SK-N-MC (cell line): ENCODE measurements at regions not wholly inside any gene's neighbourhood (a gene's known extent, or its start where the extent isn't known, plus 50 kb on each side); places are given as distances from the start of the nearest gene placed in this dataset.

Experiments used
- EZH2 ChIP-seq: fragments of 200-600 bp; sonication (generic); IDR thresholded peaks from one replicate; pipeline ENCODE4 v1.6.1; 2017; ENCODE audit warnings: antibody characterized with exemption
- FOXP2 ChIP-seq: optimal IDR thresholded peaks from 2 replicates; pipeline ENCODE3; 2011; ENCODE audit warnings: mild to moderate bottlenecking, moderate library complexity; ENCODE audit not compliant: insufficient read depth; ENCODE audit errors: extremely low read length, control extremely low read depth
- POLR2AphosphoS5 ChIP-seq: IDR thresholded peaks from 2 replicates; pipeline ENCODE4 v1.6.1; 2012; ENCODE audit warnings: mild to moderate bottlenecking, low read depth, low read length, borderline replicate concordance

DNA sequence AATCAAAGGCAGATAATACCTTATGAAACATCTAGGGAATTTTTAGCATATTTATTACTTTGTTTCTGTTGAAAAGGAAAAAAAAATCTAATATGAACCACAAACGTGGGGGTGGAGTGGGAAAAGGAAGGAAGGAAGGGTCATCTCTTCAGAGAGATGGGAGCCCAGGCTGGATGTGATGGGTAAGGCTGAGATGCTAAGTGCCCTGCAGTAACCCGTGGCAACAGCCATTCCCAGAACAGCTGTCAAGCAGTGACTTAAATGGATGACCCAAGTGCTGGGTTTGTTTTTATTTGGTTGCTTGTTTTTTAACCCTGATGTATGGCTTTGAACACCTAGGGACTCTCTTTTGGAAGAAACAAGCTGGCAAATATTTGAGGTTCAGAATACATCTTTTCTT is 50.7 kb upstream of the KLF7 start:
- TF ChIP-seq EZH2 (no peak), POLR2AphosphoS5 (no peak), FOXP2 (no peak)
